NT2/D1 (cell line): ENCODE measurements at regions not wholly inside any gene's neighbourhood (a gene's known extent, or its start where the extent isn't known, plus 50 kb on each side); places are given as distances from the start of the nearest gene placed in this dataset.

Source experiments
- DNase-seq: peaks from one replicate; pipeline ENCODE4 v3.0.0-alpha.2; 2011; ENCODE audit warnings: low read depth, low spot score
- H3K27me3 ChIP-seq: 2 replicates; pipeline ENCODE4 v1.6.0; 2011; ENCODE audit warnings: mild to moderate bottlenecking; ENCODE audit not compliant: insufficient read length, insufficient read depth
- H3K36me3 ChIP-seq: 2 replicates; pipeline ENCODE4 v1.6.1; 2011; ENCODE audit warnings: mild to moderate bottlenecking, low read length, mixed read lengths; ENCODE audit not compliant: insufficient read depth, insufficient read length
- H3K4me1 ChIP-seq: 2 replicates; pipeline ENCODE4 v1.5.1; 2011; ENCODE audit not compliant: insufficient read depth, insufficient read length
- H3K4me3 ChIP-seq: 2 replicates; pipeline ENCODE4 v1.5.1; 2011; ENCODE audit warnings: low read depth; ENCODE audit not compliant: insufficient read length
- H3K9ac ChIP-seq: 2 replicates; pipeline ENCODE4 v1.6.0; 2011; ENCODE audit warnings: low read depth; ENCODE audit not compliant: insufficient read length
- H3K9me3 ChIP-seq: 2 replicates; pipeline ENCODE4 v1.5.1; 2011; ENCODE audit warnings: mild to moderate bottlenecking, low read length; ENCODE audit not compliant: insufficient read depth
- SUZ12 ChIP-seq: IDR thresholded peaks from 2 replicates; pipeline ENCODE4 v1.6.1; 2011; ENCODE audit not compliant: insufficient read length, insufficient read depth; ENCODE audit errors: extremely low read depth
- YY1 ChIP-seq: IDR thresholded peaks from 2 replicates; pipeline ENCODE4 v1.6.1; 2011; ENCODE audit not compliant: insufficient read length, insufficient read depth
- ZNF274 ChIP-seq: IDR thresholded peaks from 2 replicates; pipeline ENCODE4 v1.6.1; 2011; ENCODE audit warnings: mild to moderate bottlenecking, low read depth, low read length

GRCh38 chr5:98128271-98128670 is 645.2 kb upstream of the RGMB start:
- Histone ChIP-seq H3K27me3 (no peaks in the 10 kb centered on the region), H3K36me3 (no peaks in the 10 kb centered on the region), H3K4me1 (no peaks in the 10 kb centered on the region), H3K9ac (no peak overlapping the region), H3K4me3 (no peak overlapping the region), H3K9me3 (no peaks in the 10 kb centered on the region)
- TF ChIP-seq YY1 (no peak), SUZ12 (no peak), ZNF274 (no peak)
- DNase-seq, result no peak

- no peaks in the 10 kb centered on the region for H3K9me3 ChIP-seq
- no peak overlapping the region for H3K4me3 ChIP-seq
- no peaks in the 10 kb centered on the region for H3K27me3 ChIP-seq
- no peaks in the 10 kb centered on the region for H3K4me1 ChIP-seq
- TF ChIP-seq YY1 (no peak), SUZ12 (no peak), ZNF274 (no peak)
- no peak for DNase-seq
- H3K9ac ChIP-seq, result no peak overlapping the region
- no peaks in the 10 kb centered on the region for H3K36me3 ChIP-seq
Observed at GRCh38 chr5:98128846-98129245, 644.6 kb upstream of the RGMB start.

GRCh38 chr5:98130261-98131035 is 643.0 kb upstream of the RGMB start:
- no peaks in the 10 kb centered on the region for H3K36me3 ChIP-seq
- no peaks in the 10 kb centered on the region for H3K27me3 ChIP-seq
- H3K4me1 ChIP-seq, result no peaks in the 10 kb centered on the region
- H3K9ac ChIP-seq, result no peak overlapping the region
- no peak for TF ChIP-seq YY1
- no peak for TF ChIP-seq ZNF274
- no peak for TF ChIP-seq SUZ12
- DNase-seq, result no peak
- H3K9me3 ChIP-seq, result no peaks in the 10 kb centered on the region
- no peak overlapping the region for H3K4me3 ChIP-seq

- no peaks in the 10 kb centered on the region for H3K9me3 ChIP-seq
- H3K36me3 ChIP-seq, result no peaks in the 10 kb centered on the region
- H3K4me1 ChIP-seq, result no peaks in the 10 kb centered on the region
- no peak for DNase-seq
- no peak for TF ChIP-seq SUZ12
- TF ChIP-seq YY1, result no peak
- TF ChIP-seq ZNF274, result no peak
- H3K4me3 ChIP-seq, result no peak overlapping the region
- H3K27me3 ChIP-seq, result no peaks in the 10 kb centered on the region
- H3K9ac ChIP-seq, result no peak overlapping the region
Observed at GRCh38 chr5:98144116-98144515, 629.3 kb upstream of the RGMB start.

GRCh38 chr5:98144710-98145109 is 628.8 kb upstream of the RGMB start:
- no peak for DNase-seq
- Histone ChIP-seq H3K27me3 (no peaks in the 10 kb centered on the region), H3K9ac (no peak overlapping the region), H3K36me3 (no peaks in the 10 kb centered on the region), H3K9me3 (no peaks in the 10 kb centered on the region), H3K4me1 (no peaks in the 10 kb centered on the region), H3K4me3 (no peak overlapping the region)
- no peak for TF ChIP-seq ZNF274
- TF ChIP-seq YY1, result no peak
- no peak for TF ChIP-seq SUZ12

- TF ChIP-seq YY1 (no peak), SUZ12 (no peak), ZNF274 (no peak)
- no peak for DNase-seq
- H3K36me3 ChIP-seq, result no peaks in the 10 kb centered on the region
Observed at GRCh38 chr5:98157368-98157767, 616.1 kb upstream of the RGMB start.

GRCh38 chr5:98158440-98158839 is 615.0 kb upstream of the RGMB start:
- no peak for TF ChIP-seq YY1
- no peak overlapping the region for H3K9ac ChIP-seq
- H3K27me3 ChIP-seq, result no peaks in the 10 kb centered on the region
- no peaks in the 10 kb centered on the region; the same call in 1 of the 2 replicates for H3K9me3 ChIP-seq
- DNase-seq, result no peak
- no peak overlapping the region for H3K4me3 ChIP-seq
- H3K36me3 ChIP-seq, result no peaks in the 10 kb centered on the region
- H3K4me1 ChIP-seq, result no peaks in the 10 kb centered on the region

More at GRCh38 chr5:98157368-98157767, 616.1 kb upstream of the RGMB start:
- H3K9me3 ChIP-seq, result no peaks in the 10 kb centered on the region; the same call in 1 of the 2 replicates
- no peaks in the 10 kb centered on the region for H3K27me3 ChIP-seq
- no peak overlapping the region for H3K4me3 ChIP-seq
- H3K4me1 ChIP-seq, result no peaks in the 10 kb centered on the region
- no peak overlapping the region for H3K9ac ChIP-seq
